GM12874 (cell line): ENCODE measurements at regions not wholly inside any gene's neighbourhood (a gene's known extent, or its start where the extent isn't known, plus 50 kb on each side); places are given as distances from the start of the nearest gene placed in this dataset.

Experiments used
- CTCF ChIP-seq: IDR thresholded peaks from 2 replicates; pipeline ENCODE4 v1.5.1; 2011; ENCODE audit warnings: low read depth, mild to moderate bottlenecking, control low read depth, low read length, moderate library complexity; ENCODE audit not compliant: insufficient read depth

- TF ChIP-seq CTCF = no peak
Measured at GRCh38 chr13:76644906-76645305, 241.3 kb downstream of the KCTD12 start.

DNA sequence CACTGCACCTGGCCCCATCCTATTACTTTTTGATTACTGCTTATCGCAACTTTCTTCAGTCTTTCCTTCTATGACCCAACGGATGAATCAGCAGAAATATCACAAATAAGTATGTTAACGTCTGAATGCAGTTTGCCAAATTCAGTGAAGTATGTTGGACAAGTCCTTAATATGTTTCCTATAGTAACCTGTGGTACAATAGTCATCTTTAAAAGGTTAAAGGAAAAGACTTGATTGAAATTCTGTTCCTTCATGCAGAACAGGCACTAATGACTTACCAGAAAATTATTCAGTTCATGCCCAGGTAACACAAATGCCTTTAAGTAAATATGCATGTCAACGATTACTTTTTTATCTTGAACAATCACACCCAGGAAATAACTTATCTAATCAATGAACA is 242.6 kb downstream of the KCTD12 start:
- no peak for TF ChIP-seq CTCF

DNA sequence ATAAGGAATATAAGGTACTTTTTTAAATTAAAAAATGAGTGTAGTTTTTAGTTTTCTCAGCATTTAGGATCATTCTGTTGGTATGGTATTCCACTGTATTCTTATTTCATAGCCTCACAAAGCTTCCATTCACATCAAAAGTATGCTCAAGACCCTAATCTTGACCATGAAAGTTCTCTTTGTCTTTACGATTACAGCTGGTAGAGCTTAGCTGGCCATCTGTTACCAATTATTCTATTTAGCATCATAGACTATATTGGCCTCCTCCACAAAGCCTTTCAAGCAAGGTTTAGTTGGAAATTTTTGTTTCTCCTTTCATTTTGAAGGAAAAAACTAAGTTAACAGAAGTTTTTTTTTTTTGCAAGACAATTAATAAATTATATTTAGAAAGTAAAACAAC is 245.1 kb downstream of the KCTD12 start:
- no peak for TF ChIP-seq CTCF

DNA sequence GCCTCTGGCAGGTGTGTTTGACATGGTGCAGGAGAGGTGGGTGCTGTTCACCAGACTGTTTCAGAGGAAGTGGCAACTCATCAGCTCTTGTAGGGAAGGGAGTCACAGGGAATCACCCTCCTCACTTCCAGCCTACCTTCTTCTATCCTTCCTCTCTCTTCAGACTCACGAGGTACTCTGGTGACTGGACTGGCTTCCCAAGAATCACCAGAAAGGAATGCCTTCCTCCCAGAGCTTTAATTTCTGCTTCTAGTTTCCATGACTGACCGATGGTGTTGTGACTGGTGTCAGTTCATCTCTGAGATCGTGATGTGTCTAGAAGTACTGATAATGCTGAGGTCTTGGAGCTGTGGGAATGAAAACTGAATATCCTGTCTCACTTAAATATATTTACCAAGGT is 247.3 kb downstream of the KCTD12 start:
- no peak for TF ChIP-seq CTCF

DNA sequence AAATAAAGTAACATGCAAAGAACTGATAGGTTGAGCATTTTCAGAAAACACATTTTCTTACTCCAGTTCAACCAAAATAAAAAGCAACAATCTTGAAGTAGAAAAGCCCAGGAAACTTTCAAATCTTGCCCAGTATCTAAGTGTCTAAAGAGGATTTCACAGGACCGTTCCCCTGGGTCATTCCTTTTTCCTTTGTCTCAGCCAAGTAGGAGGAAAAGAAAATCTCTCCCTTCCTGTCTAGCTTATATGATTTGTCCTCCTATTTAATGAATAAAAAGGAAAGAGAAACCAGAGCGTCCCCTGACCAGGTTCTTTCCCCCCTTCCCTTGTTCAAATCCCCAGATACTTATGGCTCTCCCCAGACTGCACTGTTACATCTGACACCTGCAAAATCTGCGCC is 248.0 kb downstream of the KCTD12 start:
- TF ChIP-seq CTCF = no peak

DNA sequence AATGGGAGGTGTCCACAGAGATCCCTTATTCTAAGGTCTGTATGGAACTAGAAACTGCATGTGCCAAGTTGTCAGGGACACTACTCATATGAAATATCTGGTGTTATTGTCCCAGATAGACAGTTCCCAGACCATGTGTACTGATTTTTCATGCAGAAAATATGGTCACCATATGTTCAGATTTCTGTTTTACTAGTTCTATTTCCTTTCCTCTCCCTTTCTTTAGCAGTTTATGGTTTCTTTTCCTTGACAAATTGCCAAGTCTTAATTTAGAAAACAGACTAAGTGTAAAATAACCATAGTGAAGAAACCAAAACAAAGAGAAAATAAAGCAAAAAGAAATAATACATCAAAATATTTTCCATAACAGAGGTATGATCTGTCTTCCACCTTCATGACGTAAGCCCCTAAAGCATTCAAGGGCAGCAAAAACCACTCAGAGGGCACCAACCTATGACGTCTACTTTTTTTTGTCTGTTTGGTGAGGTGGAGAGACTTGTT is 248.5 kb downstream of the KCTD12 start:
- no peak for TF ChIP-seq CTCF

DNA sequence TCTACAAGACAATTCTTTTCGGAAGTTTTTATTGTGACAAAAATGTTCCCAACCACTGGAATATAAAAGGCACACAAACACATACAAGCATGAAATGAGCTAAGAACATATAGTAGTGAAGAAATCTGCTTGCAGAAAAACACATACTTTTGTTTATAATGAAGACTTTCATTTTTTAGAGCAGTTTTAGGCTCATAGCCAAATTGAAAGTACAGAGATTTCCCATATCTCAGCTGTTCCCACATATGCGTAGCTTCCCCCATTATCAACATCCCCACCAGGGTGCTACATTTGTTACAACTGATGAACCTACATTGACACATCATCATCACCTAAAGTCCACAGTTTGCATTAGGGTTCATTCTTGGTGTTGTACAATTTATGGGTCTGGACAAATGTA is 249.4 kb downstream of the KCTD12 start:
- TF ChIP-seq CTCF = no peak
